Spleen (tissue), 11 donors: ENCODE measurements at regions not wholly inside any gene's neighbourhood (a gene's known extent, or its start where the extent isn't known, plus 50 kb on each side); places are given as distances from the start of the nearest gene placed in this dataset.

Experiments
- DNase-seq: peaks from one replicate; pipeline ENCODE4 v3.0.0-alpha.2; 2020
- H3K27ac ChIP-seq, 8 donors: fragments of 200-600 bp; sonication (generic) in 7 of 8; 1 replicate in 4 of 8; 2 replicates in 4 of 8; pipeline versions ENCODE4 v1.5.0 to v1.8.0; 2016 to 2021; ENCODE audit warnings: inconsistent platforms in 4 of 8, mild to moderate bottlenecking in 4 of 8, moderate library complexity in 1 of 8
- H3K27me3 ChIP-seq, 7 donors: fragments of 200-600 bp; sonication (generic) in 6 of 7; replicated peaks in 1 of 7; 1 replicate in 4 of 7; 2 replicates in 3 of 7; pipeline versions ENCODE4 v1.5.0 to v1.8.0; 2016 to 2021; ENCODE audit warnings: inconsistent platforms in 3 of 7, mild to moderate bottlenecking in 1 of 7
- H3K36me3 ChIP-seq, 6 donors: fragments of 200-600 bp; sonication (generic) in 5 of 6; 1 replicate in 4 of 6; 2 replicates in 2 of 6; pipeline versions ENCODE4 v1.5.0 to v1.8.0; 2016 to 2021; ENCODE audit warnings: inconsistent platforms in 2 of 6
- H3K4me1 ChIP-seq, 6 donors: fragments of 200-600 bp; sonication (generic) in 5 of 6; 1 replicate in 3 of 6; 2 replicates in 3 of 6; pipeline versions ENCODE4 v1.5.0 to v1.8.0; 2016 to 2021; ENCODE audit warnings: inconsistent platforms in 3 of 6
- H3K4me3 ChIP-seq, 8 donors: fragments of 200-600 bp; sonication (generic) in 7 of 8; 1 replicate in 4 of 8; 2 replicates in 4 of 8; pipeline versions ENCODE4 v1.5.0 to v1.8.0; 2016 to 2021; ENCODE audit warnings: inconsistent platforms in 4 of 8, mild to moderate bottlenecking in 4 of 8, moderate library complexity in 2 of 8
- H3K9me3 ChIP-seq, 8 donors: fragments of 200-600 bp; sonication (generic) in 7 of 8; 1 replicate in 4 of 8; 2 replicates in 4 of 8; pipeline versions ENCODE4 v1.5.0 to v1.8.0; 2016 to 2021; ENCODE audit warnings: inconsistent platforms in 4 of 8
- CTCF ChIP-seq, 11 experiments: fragments of 200-600 bp in 7 of 11; fragments of 450-650 bp in 4 of 11; sonication (generic) in 4 of 11; IDR thresholded peaks in 8 of 11; conservative IDR thresholded peaks in 3 of 11; 1 replicate in 7 of 11; 2 replicates in 4 of 11; pipeline versions ENCODE4 v1.4.0 to v1.8.0; 2016 to 2021; ENCODE audit warnings: antibody characterized with exemption in 11 of 11, inconsistent platforms in 4 of 11, mild to moderate bottlenecking in 1 of 11
- POLR2A ChIP-seq, 3 donors: fragments of 450-650 bp; IDR thresholded peaks; one replicate each; pipeline ENCODE4 v1.5.1; 2017; ENCODE audit warnings: antibody characterized with exemption in 3 of 3, mild to moderate bottlenecking in 1 of 3
- POLR2AphosphoS5 ChIP-seq, 3 donors: sonication (generic); formaldehyde crosslinking; IDR thresholded peaks; one replicate each; pipeline ENCODE4 v1.5.1; 2017; ENCODE audit warnings: antibody characterized with exemption in 3 of 3
- WGBS, 5 donors: extraction: QIAGEN DNeasy Blood & Tissue Kit in 3 of 5; methylation state at CpG; one replicate each; pipeline versions ENCODE4 v1.1.5 to v1.1.7; 2013 to 2018; 5-methylcytosine and 5-hydroxymethylcytosine counted together
- intact Hi-C: fragments of 100-400 bp; cut with DNase I; formaldehyde crosslinking; loops from one replicate; pipeline ENCODE4 v1.15.0; 2023; ENCODE audit warnings: low total_unique reads
- donor health status: healthy with polysubstance abuse.
- donor health status: DM: no; HTN: no; CAD: no; lungs with moderate emphysema.
- donor health status: DM: no; HTN: no; CAD: no.
- donor health status: Bipolar disorder and iron deficiency.
- donor health status: healthy.
- donor health status: DM: no; HTN: no; CAD: no.
- donor health status: DM: yes; HTN: yes; CAD: no.

- TF ChIP-seq CTCF (IDR thresholded peaks at IDR 0.05 in 8 of 11, conservative IDR thresholded peaks at IDR 0.05 in 3 of 11) (no peak), POLR2A (IDR thresholded peaks at IDR 0.05) (no peak), POLR2AphosphoS5 (IDR thresholded peaks at IDR 0.05) (no peak)
- Histone ChIP-seq H3K27ac (no peak overlapping the region), H3K9me3 (peaks cover 0 to 14% (median 0%) of the 10 kb centered on the region in 8 donors), H3K4me1 (no peaks in the 10 kb centered on the region), H3K36me3 (no peaks in the 10 kb centered on the region), H3K4me3 (no peak overlapping the region), H3K27me3 (no peaks in the 10 kb centered on the region)
- no peak for DNase-seq
- WGBS, 5 donors, result 79 to 93% (median 89%) methylated on average over 1 of the region's 1 CpG
- intact Hi-C loops, result no loop called here
Measured at GRCh38 chr15:47442371-47442770, 274.9 kb upstream of the SEMA6D start.

GRCh38 chr15:47443839-47444238, 273.5 kb upstream of the SEMA6D start:
- no peak for DNase-seq
- Histone ChIP-seq H3K27ac (no peak overlapping the region), H3K9me3 (peaks cover 0 to 14% (median 0%) of the 10 kb centered on the region in 8 donors), H3K4me1 (no peaks in the 10 kb centered on the region), H3K27me3 (no peaks in the 10 kb centered on the region), H3K36me3 (no peaks in the 10 kb centered on the region), H3K4me3 (no peak overlapping the region)
- 78 to 94% (median 84%) methylated on average over 2 of the region's 2 CpGs for WGBS, 5 donors
- TF ChIP-seq CTCF (IDR thresholded peaks at IDR 0.05 in 8 of 11, conservative IDR thresholded peaks at IDR 0.05 in 3 of 11), result no peak
- no peak for TF ChIP-seq POLR2AphosphoS5 (IDR thresholded peaks at IDR 0.05)
- no peak for TF ChIP-seq POLR2A (IDR thresholded peaks at IDR 0.05)
- intact Hi-C loops, result no loop called here

GRCh38 chr15:47445723-47446392, 271.4 kb upstream of the SEMA6D start:
- Histone ChIP-seq H3K27ac (no peak overlapping the region), H3K4me1 (no peaks in the 10 kb centered on the region), H3K27me3 (no peaks in the 10 kb centered on the region), H3K36me3 (no peaks in the 10 kb centered on the region), H3K9me3 (peaks cover 0 to 14% (median 0%) of the 10 kb centered on the region in 8 donors), H3K4me3 (no peak overlapping the region)
- WGBS, 5 donors, result 90 to 95% (median 94%) methylated on average over 9 of the region's 9 CpGs
- intact Hi-C loops, result no loop called here
- no peak for TF ChIP-seq POLR2A (IDR thresholded peaks at IDR 0.05)
- DNase-seq, result no peak

- intact Hi-C loops, result no loop called here
- H3K4me1 ChIP-seq, result no peaks in the 10 kb centered on the region
- DNase-seq, result no peak
- WGBS, 5 donors, result 72 to 83% (median 77%) methylated on average over 4 of the region's 4 CpGs
- TF ChIP-seq CTCF (IDR thresholded peaks at IDR 0.05 in 8 of 11, conservative IDR thresholded peaks at IDR 0.05 in 3 of 11) (no peak), POLR2A (IDR thresholded peaks at IDR 0.05) (no peak), POLR2AphosphoS5 (IDR thresholded peaks at IDR 0.05) (no peak)
- no peaks in the 10 kb centered on the region for H3K36me3 ChIP-seq
- no peaks in the 10 kb centered on the region for H3K27me3 ChIP-seq
- no peak overlapping the region for H3K4me3 ChIP-seq
- no peaks in the 10 kb centered on the region for H3K9me3 ChIP-seq
- no peak overlapping the region for H3K27ac ChIP-seq
Measured at GRCh38 chr15:47460795-47461573, 256.3 kb upstream of the SEMA6D start.
